Activated T-helper 9 cell treated with anti-CD3 and anti-CD28 coated beads, Interleukin-2, amount 50 U/mL, for 16 hours (primary cell): ENCODE measurements at regions not wholly inside any gene's neighbourhood (a gene's known extent, or its start where the extent isn't known, plus 50 kb on each side); places are given as distances from the start of the nearest gene placed in this dataset.
"Not testable (repeated sequence)": the region's sequence is repeated elsewhere in the genome, so short reads cannot be mapped to it uniquely, and the experiment has no call there.

ENCODE experiments used
- DNase-seq: peaks from one replicate; pipeline ENCODE4 v3.0.0-alpha.2; 2020; ENCODE audit warnings: low read depth

DNA sequence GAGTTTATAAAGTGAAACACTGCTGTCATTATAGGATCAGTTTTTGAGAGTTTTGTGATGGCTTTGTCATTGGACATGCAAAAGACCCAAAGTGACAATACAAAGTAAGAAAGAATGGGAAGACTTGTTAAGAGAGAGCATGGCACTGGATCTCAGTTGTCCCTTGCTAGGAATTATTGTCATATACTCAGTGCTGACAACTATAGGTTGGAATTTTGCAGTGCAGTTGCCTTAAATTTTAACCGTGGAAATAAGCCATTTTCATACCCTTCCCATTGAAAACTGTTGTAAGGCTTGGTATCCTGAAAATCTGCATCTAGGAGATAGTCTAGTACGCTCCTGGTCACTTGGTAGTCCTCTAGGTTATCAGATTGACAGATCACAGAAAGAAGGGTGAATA, 1156.7 kb downstream of the GATA3 start:
- no peak for DNase-seq

DNA sequence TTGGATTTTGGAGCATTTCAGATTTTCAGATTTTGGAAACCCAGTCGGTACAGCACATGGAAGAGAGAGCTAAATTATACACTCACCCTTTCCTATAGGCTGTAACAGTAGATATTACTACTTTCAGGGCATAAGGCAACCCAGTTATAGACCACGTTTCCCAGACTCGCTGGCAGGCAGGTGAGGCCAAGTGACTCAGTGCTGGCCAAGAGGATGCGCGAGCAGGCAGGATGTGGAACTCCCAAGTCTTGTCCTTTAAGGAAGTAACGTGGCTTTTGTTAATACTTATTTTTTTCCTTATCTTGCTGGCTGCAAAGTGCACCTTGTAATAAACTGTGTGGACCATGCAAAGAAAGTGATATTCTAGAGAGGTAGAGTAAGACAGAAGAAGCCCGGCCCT, 1160.1 kb downstream of the GATA3 start:
- DNase-seq = no peak

DNA sequence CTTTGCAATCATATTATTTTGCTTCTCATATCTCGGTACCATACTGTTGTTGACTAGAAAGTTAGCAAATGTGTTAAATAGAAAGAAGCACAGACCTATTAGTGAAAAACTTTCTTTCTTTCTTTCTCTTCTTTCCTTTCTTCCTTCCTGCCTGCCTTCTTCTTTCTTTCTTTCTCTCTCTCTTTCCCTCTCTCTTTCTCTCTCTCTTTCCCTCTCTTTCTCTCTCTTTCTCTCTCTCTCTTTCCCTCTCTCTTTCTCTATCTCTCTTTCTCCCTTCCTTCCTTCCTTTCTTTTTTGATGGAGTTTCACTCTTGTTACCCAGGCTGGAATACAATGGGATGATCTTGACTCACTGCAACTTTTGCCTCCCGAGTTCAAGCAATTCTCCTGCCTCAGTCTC, 1160.6 kb downstream of the GATA3 start:
- no peak for DNase-seq

DNA sequence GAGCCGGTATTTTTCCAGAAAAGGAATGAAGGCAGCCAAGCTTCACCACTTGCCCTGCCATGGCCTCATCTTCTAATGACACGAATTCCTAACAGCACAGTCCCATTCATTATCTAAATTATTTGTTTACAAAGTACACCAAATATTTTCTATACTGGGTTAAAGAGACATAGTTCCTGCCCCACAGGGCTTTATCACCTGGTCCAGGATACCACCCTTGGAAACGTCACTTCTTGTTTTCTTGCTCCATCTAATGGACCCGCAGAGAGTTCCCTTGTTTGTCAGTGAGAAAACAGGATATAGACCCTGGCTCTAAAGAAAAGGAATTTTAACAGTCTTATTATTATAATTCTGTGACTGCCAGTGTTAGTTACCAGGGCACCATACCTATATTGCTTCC, 1165.4 kb downstream of the GATA3 start:
- DNase-seq = no peak

DNA sequence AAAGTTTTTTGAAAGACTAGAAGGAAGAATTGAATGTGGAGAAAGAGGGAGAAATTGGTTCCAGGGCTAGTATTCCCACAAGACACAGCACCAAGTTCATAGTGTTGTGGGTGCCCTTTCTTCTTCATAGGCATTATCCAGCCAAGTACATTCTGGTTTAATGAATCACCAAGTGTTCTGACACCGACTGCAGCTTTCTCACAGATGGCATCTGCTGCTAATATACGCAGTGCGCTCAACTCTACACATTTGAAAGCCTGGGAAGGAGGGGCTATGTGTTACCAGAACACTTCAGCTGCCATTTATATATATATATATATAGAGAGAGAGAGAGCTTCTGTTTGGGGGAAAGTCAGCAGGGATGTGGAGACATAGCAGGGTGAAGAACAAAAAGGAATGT, 1168.4 kb downstream of the GATA3 start:
- DNase-seq = no peak

DNA sequence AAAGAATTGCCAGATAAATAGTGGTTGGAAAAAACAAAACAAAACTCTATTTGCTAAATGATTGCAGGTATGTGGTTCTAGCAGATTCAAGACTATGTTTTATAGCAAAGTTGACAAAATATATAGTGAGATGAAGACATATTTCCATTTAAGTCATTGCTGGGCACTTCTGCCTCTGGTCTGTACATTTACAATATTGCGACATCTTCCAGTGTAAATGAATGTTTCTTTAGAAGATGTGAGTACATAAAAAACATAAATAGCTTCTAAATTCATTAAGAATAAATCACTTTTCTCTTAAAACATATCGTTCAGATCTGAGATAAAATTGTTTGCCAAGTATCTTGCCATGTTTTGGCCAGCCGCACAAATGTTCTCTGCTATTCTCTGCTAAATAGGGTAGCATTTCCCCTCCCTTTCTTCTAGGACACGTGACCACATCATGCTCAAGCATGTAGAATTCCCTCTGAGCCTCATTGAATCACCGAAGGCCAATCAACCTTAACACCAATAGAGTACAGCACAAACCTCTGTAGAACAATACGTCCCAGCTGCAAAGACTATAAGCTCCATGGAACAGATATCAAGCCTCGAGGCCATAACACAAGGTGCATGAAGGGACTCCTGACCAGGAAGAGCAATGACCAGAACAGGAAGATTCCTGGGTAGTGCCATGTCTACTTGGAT, 1173.3 kb downstream of the GATA3 start:
- DNase-seq = no peak

DNA sequence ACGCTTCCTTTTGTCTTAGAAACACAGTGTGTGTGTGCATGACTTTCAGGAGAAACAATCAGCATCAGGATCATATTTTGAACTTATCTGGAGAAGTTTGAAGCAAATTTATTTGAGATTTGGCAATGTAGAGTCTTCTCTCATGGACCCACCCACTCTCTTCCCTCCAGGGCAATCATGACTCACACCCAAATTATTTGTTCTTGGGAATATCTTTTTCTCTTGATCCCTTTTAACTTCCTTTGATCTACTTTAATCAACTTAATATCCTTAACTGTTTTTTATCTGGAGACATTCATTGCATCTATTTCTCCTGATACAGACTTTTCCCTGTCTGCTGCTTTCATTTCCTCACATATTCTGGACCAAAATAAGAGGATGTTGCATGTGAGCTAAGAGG, 1174.3 kb downstream of the GATA3 start:
- DNase-seq = no peak

DNA sequence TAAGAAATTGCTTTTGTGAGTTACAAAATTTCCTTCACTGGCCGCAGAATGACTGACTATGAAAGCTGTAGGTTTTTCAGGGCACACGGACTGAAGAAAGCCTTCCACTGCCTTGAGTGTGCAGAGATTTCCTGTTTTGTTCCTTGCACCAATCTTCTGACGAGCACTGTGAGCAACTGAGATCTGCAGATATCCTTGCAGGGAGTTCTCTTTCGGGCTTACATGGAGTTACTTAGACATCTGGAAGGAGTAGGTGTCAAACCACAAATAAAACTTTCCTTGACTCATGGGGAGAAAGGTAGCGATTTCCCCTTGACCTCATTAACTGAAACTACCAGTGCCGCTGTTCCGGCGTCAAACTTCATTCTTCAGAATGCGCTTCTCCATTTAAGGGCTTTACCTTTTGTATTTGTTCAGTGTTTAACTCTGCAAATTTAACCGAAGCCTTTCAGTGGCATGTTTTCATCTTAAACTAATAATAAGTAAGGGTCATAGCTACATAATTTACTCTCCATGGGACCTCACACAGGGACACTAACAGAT, 1175.3 kb downstream of the GATA3 start:
- DNase-seq = no peak

DNA sequence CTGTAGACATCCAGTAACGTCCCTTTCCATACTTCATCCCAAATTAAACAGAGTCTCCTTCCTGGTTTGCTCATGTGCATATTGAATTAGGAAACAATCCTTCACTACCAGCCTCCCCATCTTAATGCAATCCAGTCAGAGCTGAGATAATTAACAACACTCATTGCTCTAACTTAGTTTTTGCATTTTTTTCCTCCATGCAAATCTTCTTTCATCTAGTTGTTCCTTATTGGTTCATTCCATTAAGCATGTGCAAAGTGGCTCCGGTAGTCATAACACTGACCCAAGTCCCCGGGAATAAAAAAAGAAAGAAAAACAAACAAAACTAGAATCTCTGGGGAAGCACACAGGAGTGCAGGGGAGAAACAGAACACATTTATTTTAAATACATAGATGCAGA, 1176.1 kb downstream of the GATA3 start:
- DNase-seq = no peak

DNA sequence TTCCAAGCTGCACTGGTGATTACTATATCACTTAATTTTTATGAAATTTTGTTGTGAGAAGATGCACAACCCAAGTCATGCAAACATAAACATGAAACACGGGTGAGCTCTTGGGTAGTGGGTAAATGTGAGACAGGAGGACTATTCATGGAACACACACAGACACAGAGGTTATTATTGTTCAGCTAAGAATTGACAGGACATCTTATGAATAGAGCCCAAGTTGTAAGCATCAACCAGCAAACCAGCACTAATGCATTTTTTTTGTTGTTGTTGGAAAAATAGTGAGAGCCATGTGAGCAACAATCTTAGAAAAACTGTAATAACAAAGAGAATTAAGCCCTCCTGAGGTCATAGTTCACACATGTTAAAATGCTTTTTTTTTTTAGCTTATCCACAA, 1179.7 kb downstream of the GATA3 start:
- DNase-seq = no peak

DNA sequence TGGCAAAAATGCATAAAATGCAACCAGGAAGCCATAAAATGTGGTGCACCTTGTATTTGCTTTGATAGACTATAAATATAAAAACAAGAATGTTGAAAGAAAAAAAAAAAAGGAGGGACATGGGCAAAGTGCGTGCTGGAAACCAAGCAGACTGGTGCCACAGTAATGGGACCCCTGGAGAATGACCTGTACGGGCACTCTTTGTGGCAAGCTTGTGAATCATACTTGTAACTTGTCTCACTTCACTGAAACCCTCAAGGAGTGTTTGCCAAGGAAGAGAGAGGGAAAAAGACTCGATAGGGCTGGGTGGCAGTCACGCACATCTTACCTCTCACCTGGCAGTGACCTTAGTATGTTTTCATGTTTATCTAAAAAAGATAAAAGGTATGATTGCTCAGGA, 1183.6 kb downstream of the GATA3 start:
- DNase-seq = no peak

DNA sequence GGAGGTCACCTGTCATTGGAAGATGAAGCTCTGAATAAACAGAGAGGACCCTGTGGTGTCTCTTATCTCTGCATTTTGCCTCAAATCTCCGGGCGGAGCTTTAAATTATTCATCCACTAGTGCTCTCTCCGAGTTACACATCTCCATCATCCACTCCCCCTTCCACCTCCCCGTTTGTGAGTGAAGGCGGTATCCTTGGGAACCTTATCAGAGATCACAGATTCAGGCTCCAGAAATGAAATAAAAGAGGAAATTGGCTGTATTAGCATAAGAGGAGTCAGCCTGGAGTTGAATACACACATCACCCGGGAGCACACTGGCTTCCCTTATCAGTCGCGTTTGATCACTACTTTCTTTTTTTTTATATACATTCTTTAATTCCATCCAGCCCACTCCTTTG, 1184.8 kb downstream of the GATA3 start:
- no peak for DNase-seq

DNA sequence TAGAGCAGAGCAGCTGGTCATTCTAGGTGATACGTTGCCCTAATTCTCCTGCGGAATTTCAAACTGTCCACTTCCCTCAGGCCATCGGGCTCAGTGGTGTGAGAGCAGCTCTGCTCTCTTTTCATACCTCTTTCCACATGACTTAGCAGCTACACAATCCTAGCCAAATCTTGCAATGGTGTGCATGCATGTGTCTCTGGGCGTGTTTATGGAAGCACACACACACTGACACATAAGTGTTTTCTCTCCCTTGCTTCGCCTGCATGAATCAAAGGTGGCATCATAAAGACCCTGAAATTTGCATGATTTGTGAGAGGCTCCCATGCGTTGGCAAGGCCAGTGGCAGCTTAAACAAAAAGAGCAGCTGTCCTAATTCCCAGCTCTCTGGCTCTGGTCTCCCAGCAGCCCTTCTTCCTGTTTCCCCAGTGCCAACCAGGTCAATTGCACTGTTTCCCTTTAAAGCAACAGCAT, 1189.5 kb downstream of the GATA3 start:
- DNase-seq = no peak

DNA sequence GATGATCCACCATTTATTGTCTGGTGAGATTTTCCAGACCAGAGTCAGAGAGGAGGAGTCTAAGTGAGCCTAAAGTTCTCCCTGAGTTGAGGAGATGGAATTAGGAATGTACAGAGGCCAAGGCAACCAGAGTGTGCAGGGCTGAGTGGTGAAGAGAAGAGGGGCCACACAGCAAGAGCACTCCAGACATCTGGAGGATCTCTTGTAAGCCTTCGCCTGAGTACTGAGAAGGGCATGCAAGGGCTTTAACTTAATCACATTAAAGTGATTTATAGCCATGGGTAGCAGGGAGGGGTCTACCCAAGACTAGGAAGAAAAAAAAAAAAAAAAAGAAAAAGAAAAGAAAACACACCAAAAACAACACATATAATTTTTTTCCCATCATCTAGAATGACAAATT, 1190.4 kb downstream of the GATA3 start:
- DNase-seq = no peak

DNA sequence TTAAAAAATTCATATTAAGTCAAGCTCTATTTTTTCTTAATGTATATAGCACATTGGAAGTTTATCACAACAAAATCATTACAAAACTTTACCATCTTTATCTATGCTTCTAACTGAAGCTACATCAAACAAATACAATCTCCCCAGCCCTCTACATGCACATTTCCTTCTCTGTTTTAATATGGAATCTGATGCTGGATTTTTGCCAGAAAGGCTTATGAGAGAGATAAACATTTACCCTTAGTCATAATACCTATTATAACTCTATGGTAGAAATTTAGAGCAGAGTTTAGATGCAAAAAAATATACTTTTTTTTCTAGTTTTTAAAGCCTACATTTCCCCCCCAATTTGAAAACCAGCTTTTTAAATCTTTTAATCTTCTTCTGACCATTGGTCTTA, 1198.6 kb downstream of the GATA3 start:
- no peak for DNase-seq

DNA sequence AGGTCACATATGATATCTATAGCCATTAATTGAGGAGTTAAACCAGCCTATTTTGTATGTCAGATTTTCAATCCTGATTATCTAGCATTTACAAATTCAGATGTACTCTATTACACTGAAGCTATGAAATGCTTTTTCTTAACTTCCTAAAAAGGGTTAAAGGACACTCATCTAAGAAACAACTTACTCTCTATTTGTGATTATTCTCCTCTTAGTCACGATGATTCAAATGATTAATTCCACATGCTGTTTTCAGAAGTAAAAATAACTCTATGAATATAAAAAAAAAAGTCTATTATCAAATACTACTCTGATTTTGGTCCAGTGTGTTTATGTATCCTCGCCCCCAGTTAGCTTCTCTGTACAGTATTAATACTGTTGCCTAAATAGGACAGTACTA, 1199.9 kb downstream of the GATA3 start:
- no peak for DNase-seq

DNA sequence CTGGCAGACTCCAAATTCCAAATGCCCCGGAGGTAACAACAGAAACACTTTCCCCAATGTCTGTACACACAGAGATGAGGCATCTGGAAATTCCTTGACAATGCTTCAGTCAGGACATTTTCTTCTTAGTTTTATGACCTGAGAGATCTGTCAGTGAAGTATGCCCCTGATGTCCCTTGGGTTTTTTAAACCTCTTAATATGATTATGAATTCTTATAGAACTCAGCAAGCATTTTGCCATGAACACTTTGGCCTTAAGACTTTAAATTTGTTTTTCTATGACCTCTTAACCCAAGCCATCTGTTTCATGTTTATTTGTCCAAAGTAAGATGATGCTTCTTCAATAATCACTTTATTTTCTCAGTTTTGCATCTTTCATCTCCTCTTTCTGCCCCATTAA, 1206.2 kb downstream of the GATA3 start:
- no peak for DNase-seq

DNA sequence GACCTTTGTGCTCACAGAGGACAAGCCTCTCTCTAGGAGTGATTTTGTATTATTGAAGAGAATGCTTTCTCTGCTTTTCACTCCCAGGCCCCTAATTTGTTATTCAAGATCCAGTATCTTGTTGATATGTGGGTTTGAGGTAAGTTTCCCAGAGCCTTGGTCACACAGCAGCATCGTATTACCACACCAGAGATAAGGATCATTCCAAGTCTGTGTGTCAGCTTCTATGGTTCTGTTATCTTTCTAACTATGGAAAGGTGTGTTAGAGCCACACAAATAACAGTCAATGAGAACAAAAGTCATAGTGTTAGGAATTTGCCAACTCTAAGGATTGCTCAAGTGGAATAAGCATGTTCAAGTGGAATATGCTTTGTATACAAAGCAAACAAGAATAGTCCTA, 1208.3 kb downstream of the GATA3 start:
- DNase-seq = no peak

DNA sequence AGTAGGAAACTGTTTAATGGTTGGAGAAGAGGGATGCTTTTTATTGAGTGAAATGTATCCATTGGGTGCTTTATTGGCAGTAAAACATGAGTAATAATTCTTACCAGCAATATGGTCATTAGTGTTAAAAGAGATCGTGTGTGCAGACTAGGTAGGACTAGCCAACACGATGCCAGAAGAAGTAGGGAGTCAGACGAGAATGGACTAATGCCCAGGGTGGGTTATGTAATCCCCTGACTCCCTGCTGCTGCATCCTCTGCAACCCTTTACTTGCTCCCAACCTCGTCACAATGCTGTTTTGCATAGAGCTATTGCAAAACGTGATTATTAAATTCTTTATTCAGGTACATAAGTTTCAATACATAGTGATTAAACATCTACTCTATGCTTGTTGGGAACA, 1213.7 kb downstream of the GATA3 start:
- DNase-seq = no peak

DNA sequence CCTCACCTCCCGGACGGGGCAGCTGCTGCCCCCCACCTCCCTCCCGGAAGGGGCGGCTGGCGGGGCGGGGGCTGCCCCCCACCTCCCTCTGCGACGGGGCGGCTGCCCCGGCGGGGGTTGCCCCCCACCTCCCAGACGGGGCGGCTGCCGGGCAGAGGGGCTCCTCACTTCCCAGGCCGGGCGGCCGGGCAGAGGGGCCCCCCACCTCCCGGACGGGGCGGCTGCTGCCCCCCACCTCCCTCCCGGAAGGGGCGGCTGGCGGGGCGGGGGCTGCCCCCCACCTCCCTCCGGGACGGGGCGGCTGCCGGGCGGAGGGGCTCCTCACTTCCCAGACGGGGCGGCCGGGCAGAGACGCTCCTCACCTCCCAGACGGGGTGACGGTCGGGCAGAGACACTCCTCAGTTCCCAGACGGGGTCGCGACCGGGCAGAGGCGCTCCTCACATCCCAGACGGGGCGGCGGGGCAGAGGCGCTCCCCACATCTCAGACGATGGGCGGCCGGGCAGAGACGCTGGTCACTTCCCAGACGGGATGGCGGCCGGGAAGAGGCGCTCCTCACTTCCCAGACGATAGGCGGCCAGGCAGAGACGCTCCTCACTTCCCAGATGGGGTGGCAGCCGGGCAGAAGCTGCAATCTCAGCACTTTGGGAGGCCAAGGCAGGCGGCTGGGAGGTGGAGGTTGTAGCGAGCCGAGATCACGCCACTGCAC, 1218.8 kb downstream of the GATA3 start:
- DNase-seq = not testable (repeated sequence)

DNA sequence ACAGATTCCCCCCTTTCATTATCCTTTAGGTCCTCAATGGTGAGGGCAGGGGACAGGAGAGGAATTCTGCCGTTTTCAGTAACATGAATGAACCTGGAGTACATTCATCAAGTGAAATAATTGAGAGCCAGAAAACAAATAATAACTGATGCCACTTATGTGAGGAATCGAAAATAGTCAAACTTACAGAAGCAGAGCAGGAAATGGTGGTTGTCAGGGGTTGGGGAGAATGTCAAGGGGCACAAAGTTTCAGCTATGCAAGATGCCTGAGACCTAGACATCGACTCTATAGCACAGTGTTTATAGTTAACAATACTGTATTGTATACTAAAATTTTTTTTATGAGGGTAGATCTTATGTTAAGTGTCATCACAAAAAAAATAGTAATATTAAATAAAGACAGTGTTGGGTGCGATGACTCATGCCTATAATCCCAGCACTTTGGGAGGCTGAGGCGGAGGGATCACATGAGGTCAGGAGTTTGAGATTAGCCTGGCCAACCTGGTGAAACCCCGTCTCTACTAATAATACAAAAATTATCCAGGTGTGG, 1219.8 kb downstream of the GATA3 start:
- no peak for DNase-seq

DNA sequence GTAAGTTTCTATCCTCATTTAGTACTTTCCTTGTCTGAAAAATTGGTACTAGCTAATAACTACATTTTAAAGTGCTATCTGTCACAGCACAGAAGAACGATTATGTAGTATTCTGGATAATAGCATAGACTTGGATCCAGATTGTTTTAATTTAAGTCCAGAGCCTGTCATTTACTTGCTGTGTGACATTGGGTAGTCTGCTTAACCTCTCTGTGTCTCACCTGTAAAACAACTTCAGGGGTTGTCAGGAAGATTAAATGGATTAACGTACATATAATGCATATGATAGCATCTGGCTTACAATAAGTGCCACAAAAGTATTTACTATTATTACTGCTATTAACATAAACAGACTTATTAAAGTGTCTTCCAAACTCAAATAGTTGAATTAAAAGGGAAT, 1221.4 kb downstream of the GATA3 start:
- DNase-seq = no peak

DNA sequence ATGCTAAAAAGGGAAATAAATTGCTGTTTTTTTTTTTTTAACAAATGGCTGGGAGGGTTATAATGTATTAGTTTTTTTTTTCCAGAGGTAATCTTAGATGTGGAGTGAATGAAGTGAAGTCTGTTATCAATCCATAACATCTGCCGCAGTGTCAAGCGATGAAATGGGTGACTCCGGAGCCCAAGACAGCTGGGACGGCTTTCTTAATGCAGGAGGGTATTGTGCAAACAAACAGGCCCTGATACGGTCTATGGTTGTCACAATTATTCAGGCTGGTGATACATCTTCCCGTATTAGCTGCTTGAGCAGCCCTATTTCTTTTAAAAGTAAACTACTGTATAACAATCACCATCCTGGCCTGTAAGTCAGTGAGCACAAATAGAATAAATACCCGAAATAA, 1231.2 kb downstream of the GATA3 start:
- no peak for DNase-seq
